ENCODE measurements at regions not wholly inside any gene's neighbourhood (a gene's known extent, or its start where the extent isn't known, plus 50 kb on each side); places are given as distances from the start of the nearest gene placed in this dataset.

- no peak for TF ChIP-seq FOSL2 (IDR thresholded peaks at IDR 0.05)
- TF ChIP-seq FOSL2 (CRISPR knock-in tag; IDR thresholded peaks at IDR 0.05), result no peak
- TF ChIP-seq EHMT2 (IDR thresholded peaks at IDR 0.05; ENCODE audit: low read depth), result no peak
- no peak for TF ChIP-seq CTCF (IDR thresholded peaks at IDR 0.05)
- TF ChIP-seq ZFP36 (IDR thresholded peaks at IDR 0.05; ENCODE audit: borderline replicate concordance, partially characterized antibody), result no peak
- TF ChIP-seq POLR2A (IDR thresholded peaks at IDR 0.05; ENCODE audit: low read length), result no peak
- no peak for TF ChIP-seq REST (IDR thresholded peaks at IDR 0.05)
- TF ChIP-seq KDM1A (IDR thresholded peaks at IDR 0.05; ENCODE audit: low read depth), result no peak
- TF ChIP-seq MAZ (IDR thresholded peaks at IDR 0.05; ENCODE audit: borderline replicate concordance, low read depth, low read length), result no peak
- TF ChIP-seq SMC3 (IDR thresholded peaks at IDR 0.05), result no peak
- TF ChIP-seq JUN (IDR thresholded peaks at IDR 0.05), result no peak
- no peak for TF ChIP-seq USF2 (IDR thresholded peaks at IDR 0.05)
- TF ChIP-seq PHF8 (IDR thresholded peaks at IDR 0.05; ENCODE audit: borderline replicate concordance, low read depth), result no peak
- TF ChIP-seq MAX (IDR thresholded peaks at IDR 0.05), result no peak
- no peak for TF ChIP-seq TFCP2L1 (CRISPR knock-in tag; IDR thresholded peaks at IDR 0.05)
These were observed 139.3 kb upstream of the FOXA2 start for GRCh38 chr20:22723659-22724058.
